ENCODE measurements at regions not wholly inside any gene's neighbourhood (a gene's known extent, or its start where the extent isn't known, plus 50 kb on each side); places are given as distances from the start of the nearest gene placed in this dataset.

GRCh38 chr2:156935616-156936015, 321.9 kb upstream of the GALNT5 start:
- CTCF ChIA-PET = no interaction called here
- BruUV-seq (replicated peaks) = no TSS peak
- POLR2A ChIA-PET = no interaction called here
- no peaks in the 10 kb centered on the region for H3K4me1 ChIP-seq (ENCODE audit: control insufficient read depth, extremely low read depth, insufficient read depth, low read length)
- H2AFZ ChIP-seq (ENCODE audit: low read depth, low read length) = no peak overlapping the region
- no peak for FAIRE-seq
- H3K9ac ChIP-seq (replicated peaks; ENCODE audit: extremely low read depth, insufficient read depth, low read length) = no peak overlapping the region
- dilution Hi-C loops (cut with MboI; ENCODE audit: extremely low pct_ligation_motif_present, low sequenced_read_pairs) (no loop called here), intact Hi-C loops (cut with micrococcal nuclease) (no loop called here)
- H3K4me3 ChIP-seq (replicated peaks in 1 of 3; ENCODE audit: insufficient read depth in 1 of 3, low read depth in 1 of 3, low read length in 3 of 3) = no peak overlapping the region
- H3K9me3 ChIP-seq (replicated peaks; ENCODE audit: control insufficient read depth, insufficient read depth, low read length) = no peaks in the 10 kb centered on the region
- no peaks in the 10 kb centered on the region for H3K79me2 ChIP-seq (ENCODE audit: control insufficient read depth, insufficient read depth, low read length)
- H3K27ac ChIP-seq (ENCODE audit: insufficient read depth, low read depth, low read length) = no peak overlapping the region
- no peaks in the 10 kb centered on the region for H3K27me3 ChIP-seq (ENCODE audit: control insufficient read depth in 2 of 2, insufficient read depth in 2 of 2, low read length in 2 of 2)
- H3K9me1 ChIP-seq (replicated peaks; ENCODE audit: control insufficient read depth, extremely low read depth, insufficient read depth, low read length) = no peaks in the 10 kb centered on the region
- no peaks in the 10 kb centered on the region for H3K36me3 ChIP-seq (ENCODE audit: control insufficient read depth in 2 of 2, extremely low read depth in 1 of 2, insufficient read depth in 2 of 2, low read length in 2 of 2)
- no peak overlapping the region for H3K4me2 ChIP-seq (ENCODE audit: insufficient read depth, low read length)
- TF ChIP-seq CTCF (IDR thresholded peaks at IDR 0.05; ENCODE audit: extremely low read depth in 1 of 2, insufficient read depth in 1 of 2, low read depth in 1 of 2, low read length in 2 of 2) (no peak), JUN (IDR thresholded peaks at IDR 0.05; ENCODE audit: borderline replicate concordance, insufficient read depth, insufficient read length, low read depth) (no peak), GATA2 (IDR thresholded peaks at IDR 0.05; ENCODE audit: insufficient read depth, insufficient read length, low read depth, low read length) (no peak), FOS (IDR thresholded peaks at IDR 0.05; ENCODE audit: borderline replicate concordance, insufficient read depth, low read length) (no peak), MAX (IDR thresholded peaks at IDR 0.05; ENCODE audit: insufficient read depth, insufficient read length) (no peak), POLR2AphosphoS5 (IDR thresholded peaks at IDR 0.05; ENCODE audit: insufficient read depth, low read depth, low read length) (no peak), POLR2A (IDR thresholded peaks at IDR 0.05; ENCODE audit: low read depth, low read length) (no peak), MYC (IDR thresholded peaks at IDR 0.05; ENCODE audit: low read depth, low read length) (no peak), EZH2 (IDR thresholded peaks at IDR 0.05; ENCODE audit: borderline replicate concordance, low read depth, low read length, severe bottlenecking) (no peak)
- H4K20me1 ChIP-seq (replicated peaks; ENCODE audit: control insufficient read depth, extremely low read depth, insufficient read depth, low read length) = no peaks in the 10 kb centered on the region
- DNase-seq (ENCODE audit: low read depth, low spot score) = no peak

Measured in endothelial cell of umbilical vein (primary cell).